HL-60 (cell line): ENCODE measurements at regions not wholly inside any gene's neighbourhood (a gene's known extent, or its start where the extent isn't known, plus 50 kb on each side); places are given as distances from the start of the nearest gene placed in this dataset.

Experiments
- DNase-seq, 2 experiments: peaks; one replicate each; pipeline ENCODE4 v3.0.0-alpha.2; 2010 to 2020; ENCODE audit warnings: low read depth in 1 of 2, low spot score in 1 of 2
- H3K27ac ChIP-seq: fragments of 250-450 bp; sonication (Bioruptor Pico); replicated peaks from 2 replicates; pipeline ENCODE4 v1.5.1; 2020; ENCODE audit warnings: mild to moderate bottlenecking, moderate library complexity
- H3K27me3 ChIP-seq: fragments of 250-450 bp; sonication (Bioruptor Pico); 2 replicates; pipeline ENCODE4 v1.5.1; 2021; ENCODE audit warnings: mild to moderate bottlenecking, moderate library complexity; ENCODE audit not compliant: insufficient read depth, poor library complexity, severe bottlenecking
- H3K4me3 ChIP-seq: replicated peaks from 2 replicates; pipeline ENCODE4 v1.5.1; 2011; ENCODE audit warnings: mild to moderate bottlenecking, control low read depth, low read length; ENCODE audit not compliant: insufficient read depth
- GABPA ChIP-seq: IDR thresholded peaks from 2 replicates; pipeline ENCODE4 v1.6.1; 2012; ENCODE audit warnings: low read depth
- POLR2AphosphoS5 ChIP-seq: IDR thresholded peaks from 2 replicates; pipeline ENCODE4 v1.6.1; 2012; ENCODE audit warnings: low read depth
- SPI1 ChIP-seq: IDR thresholded peaks from 2 replicates; pipeline ENCODE4 v1.6.1; 2012; ENCODE audit warnings: low read depth, mild to moderate bottlenecking, borderline replicate concordance
- TF ChIP-seq, protein P1 (sequence below): IDR thresholded peaks from 2 replicates; pipeline ENCODE4 v1.6.1; 2012; ENCODE audit warnings: low read depth; ENCODE audit not compliant: insufficient replicate concordance
- TF ChIP-seq, protein P2 (sequence below): IDR thresholded peaks from one replicate; pipeline ENCODE4 v1.5.1; 2011; ENCODE audit warnings: low read length, control low read depth, inconsistent platforms; ENCODE audit not compliant: insufficient read depth

DNA sequence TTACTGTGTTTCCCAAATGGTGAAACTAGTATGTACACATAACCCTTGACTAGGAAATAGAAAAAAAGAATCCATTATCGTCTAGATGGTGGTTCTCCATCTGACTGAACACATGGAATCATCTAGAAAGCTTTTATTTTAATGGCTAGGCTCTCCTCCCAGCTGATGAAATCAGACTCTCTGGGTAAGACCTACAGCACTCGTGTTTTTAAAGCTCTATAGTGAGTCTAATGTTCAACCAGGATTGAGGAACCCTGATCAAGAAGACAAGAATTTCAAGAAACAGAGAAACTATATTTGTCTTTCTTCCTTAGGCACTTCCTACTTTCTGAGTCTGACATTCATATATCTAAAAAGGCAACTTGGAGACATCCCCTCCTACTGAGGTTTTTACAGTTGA is 118.8 kb downstream of the TMCO5A start:
- Histone ChIP-seq H3K27me3 (no peaks in the 10 kb centered on the region), H3K27ac (no peak overlapping the region), H3K4me3 (no peak overlapping the region)
- DNase-seq, result no peak
- TF ChIP-seq, protein P1, sequence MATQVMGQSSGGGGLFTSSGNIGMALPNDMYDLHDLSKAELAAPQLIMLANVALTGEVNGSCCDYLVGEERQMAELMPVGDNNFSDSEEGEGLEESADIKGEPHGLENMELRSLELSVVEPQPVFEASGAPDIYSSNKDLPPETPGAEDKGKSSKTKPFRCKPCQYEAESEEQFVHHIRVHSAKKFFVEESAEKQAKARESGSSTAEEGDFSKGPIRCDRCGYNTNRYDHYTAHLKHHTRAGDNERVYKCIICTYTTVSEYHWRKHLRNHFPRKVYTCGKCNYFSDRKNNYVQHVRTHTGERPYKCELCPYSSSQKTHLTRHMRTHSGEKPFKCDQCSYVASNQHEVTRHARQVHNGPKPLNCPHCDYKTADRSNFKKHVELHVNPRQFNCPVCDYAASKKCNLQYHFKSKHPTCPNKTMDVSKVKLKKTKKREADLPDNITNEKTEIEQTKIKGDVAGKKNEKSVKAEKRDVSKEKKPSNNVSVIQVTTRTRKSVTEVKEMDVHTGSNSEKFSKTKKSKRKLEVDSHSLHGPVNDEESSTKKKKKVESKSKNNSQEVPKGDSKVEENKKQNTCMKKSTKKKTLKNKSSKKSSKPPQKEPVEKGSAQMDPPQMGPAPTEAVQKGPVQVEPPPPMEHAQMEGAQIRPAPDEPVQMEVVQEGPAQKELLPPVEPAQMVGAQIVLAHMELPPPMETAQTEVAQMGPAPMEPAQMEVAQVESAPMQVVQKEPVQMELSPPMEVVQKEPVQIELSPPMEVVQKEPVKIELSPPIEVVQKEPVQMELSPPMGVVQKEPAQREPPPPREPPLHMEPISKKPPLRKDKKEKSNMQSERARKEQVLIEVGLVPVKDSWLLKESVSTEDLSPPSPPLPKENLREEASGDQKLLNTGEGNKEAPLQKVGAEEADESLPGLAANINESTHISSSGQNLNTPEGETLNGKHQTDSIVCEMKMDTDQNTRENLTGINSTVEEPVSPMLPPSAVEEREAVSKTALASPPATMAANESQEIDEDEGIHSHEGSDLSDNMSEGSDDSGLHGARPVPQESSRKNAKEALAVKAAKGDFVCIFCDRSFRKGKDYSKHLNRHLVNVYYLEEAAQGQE, result no peak
- TF ChIP-seq POLR2AphosphoS5 (no peak), GABPA (no peak), SPI1 (no peak)
- TF ChIP-seq, protein P2, sequence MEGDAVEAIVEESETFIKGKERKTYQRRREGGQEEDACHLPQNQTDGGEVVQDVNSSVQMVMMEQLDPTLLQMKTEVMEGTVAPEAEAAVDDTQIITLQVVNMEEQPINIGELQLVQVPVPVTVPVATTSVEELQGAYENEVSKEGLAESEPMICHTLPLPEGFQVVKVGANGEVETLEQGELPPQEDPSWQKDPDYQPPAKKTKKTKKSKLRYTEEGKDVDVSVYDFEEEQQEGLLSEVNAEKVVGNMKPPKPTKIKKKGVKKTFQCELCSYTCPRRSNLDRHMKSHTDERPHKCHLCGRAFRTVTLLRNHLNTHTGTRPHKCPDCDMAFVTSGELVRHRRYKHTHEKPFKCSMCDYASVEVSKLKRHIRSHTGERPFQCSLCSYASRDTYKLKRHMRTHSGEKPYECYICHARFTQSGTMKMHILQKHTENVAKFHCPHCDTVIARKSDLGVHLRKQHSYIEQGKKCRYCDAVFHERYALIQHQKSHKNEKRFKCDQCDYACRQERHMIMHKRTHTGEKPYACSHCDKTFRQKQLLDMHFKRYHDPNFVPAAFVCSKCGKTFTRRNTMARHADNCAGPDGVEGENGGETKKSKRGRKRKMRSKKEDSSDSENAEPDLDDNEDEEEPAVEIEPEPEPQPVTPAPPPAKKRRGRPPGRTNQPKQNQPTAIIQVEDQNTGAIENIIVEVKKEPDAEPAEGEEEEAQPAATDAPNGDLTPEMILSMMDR, result no peak

DNA sequence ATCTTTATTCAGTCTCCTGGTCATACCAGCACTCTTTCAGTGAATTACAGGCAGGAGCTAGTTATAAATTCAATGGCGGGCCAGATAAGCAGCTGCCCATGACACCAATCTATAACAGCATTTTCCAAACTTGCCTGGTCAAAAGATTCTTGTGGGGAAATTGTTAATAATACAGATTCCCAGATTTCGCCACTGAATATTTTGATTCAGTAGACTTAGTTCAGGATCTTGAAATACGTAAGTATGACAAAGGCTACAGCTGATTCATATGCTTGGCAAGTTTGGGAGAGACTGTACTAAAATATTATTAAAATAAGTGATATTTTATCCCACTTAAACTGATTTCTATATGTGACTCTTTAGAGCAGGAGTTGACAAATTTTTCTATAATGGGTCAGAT is 119.3 kb downstream of the TMCO5A start:
- TF ChIP-seq SPI1, result no peak
- TF ChIP-seq, protein P1, result no peak
- TF ChIP-seq, protein P2, result no peak
- no peak for TF ChIP-seq POLR2AphosphoS5
- no peak for TF ChIP-seq GABPA
- no peak for DNase-seq
- H3K27ac ChIP-seq, result no peak overlapping the region
- H3K4me3 ChIP-seq, result no peak overlapping the region
- no peaks in the 10 kb centered on the region for H3K27me3 ChIP-seq

DNA sequence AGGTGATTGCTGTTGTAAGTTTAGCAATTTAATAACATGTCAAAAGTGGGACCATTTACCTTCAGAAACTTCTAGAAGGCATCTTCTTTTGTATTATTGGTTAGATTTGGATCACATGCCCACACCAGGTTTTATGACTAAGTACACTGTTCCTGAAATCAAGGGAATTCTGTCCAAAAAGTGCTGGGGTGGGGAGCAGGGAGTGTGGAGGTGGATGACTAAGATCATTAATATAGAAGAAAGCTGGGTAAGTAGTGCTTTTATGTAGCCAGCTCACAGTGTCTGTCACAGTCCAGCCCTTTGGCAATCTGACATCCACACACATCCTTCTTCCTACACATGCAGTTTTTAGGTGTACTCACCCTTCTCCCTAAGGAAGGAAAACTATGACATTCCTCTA is 120.0 kb downstream of the TMCO5A start:
- DNase-seq, result no peak
- TF ChIP-seq, protein P2, result no peak
- no peak for TF ChIP-seq POLR2AphosphoS5
- TF ChIP-seq, protein P1, result no peak
- TF ChIP-seq SPI1, result no peak
- TF ChIP-seq GABPA, result no peak
- Histone ChIP-seq H3K27ac (no peak overlapping the region), H3K4me3 (no peak overlapping the region), H3K27me3 (no peaks in the 10 kb centered on the region)
